Lower leg skin (tissue), 3 donors: ENCODE measurements at regions not wholly inside any gene's neighbourhood (a gene's known extent, or its start where the extent isn't known, plus 50 kb on each side); places are given as distances from the start of the nearest gene placed in this dataset.

Experiments used
- CTCF ChIP-seq, 3 donors: fragments of 450-650 bp; IDR thresholded peaks; one replicate each; pipeline ENCODE4 v1.5.1; 2016; ENCODE audit warnings: antibody characterized with exemption in 3 of 3, mild to moderate bottlenecking in 3 of 3, moderate library complexity in 2 of 3
- POLR2A ChIP-seq, 2 donors: fragments of 450-650 bp; IDR thresholded peaks; one replicate each; pipeline ENCODE4 v1.6.1; 2016 to 2017; ENCODE audit warnings: antibody characterized with exemption in 2 of 2, mild to moderate bottlenecking in 1 of 2, moderate library complexity in 1 of 2

- TF ChIP-seq CTCF (IDR thresholded peaks at IDR 0.05), result no peak
- TF ChIP-seq POLR2A (IDR thresholded peaks at IDR 0.05), result no peak
Observed at GRCh38 chr2:8567469-8568260, 114.2 kb upstream of the ID2 start.
